Choroid plexus epithelial cell (primary cell): ENCODE measurements at regions not wholly inside any gene's neighbourhood (a gene's known extent, or its start where the extent isn't known, plus 50 kb on each side); places are given as distances from the start of the nearest gene placed in this dataset.

ENCODE experiments used
- DNase-seq: peaks from one replicate; pipeline ENCODE4 v3.0.0-alpha.2; 2010; ENCODE audit warnings: low read depth
- H3K4me3 ChIP-seq: 2 replicates; pipeline ENCODE4 v1.5.1; 2011; ENCODE audit warnings: low read depth, mild to moderate bottlenecking, control low read depth, low read length, moderate library complexity
- CTCF ChIP-seq: conservative IDR thresholded peaks from 2 replicates; pipeline ENCODE4 v1.5.1; 2011; ENCODE audit warnings: low read depth, mild to moderate bottlenecking, control low read depth, inconsistent platforms, low read length, moderate library complexity

- TF ChIP-seq CTCF = no peak
- no peak for DNase-seq
- no peak overlapping the region for H3K4me3 ChIP-seq
These were observed 50.7 kb upstream of the DIAPH3 start for GRCh38 chr13:60214213-60215055.

GRCh38 chr13:60220072-60220471, 56.3 kb upstream of the DIAPH3 start:
- DNase-seq = no peak
- TF ChIP-seq CTCF = no peak
- H3K4me3 ChIP-seq = no peak overlapping the region

- TF ChIP-seq CTCF = no peak
- no peak for DNase-seq
- H3K4me3 ChIP-seq = no peak overlapping the region
These were observed 57.9 kb upstream of the DIAPH3 start for GRCh38 chr13:60221581-60221980.

- peak; percentile 68 for DNase-seq
- no peak overlapping the region for H3K4me3 ChIP-seq
- TF ChIP-seq CTCF = peak; percentile 71
These were observed 62.8 kb upstream of the DIAPH3 start for GRCh38 chr13:60226507-60226906.

GRCh38 chr13:60227158-60227557, 63.4 kb upstream of the DIAPH3 start:
- no peak for DNase-seq
- no peak overlapping the region for H3K4me3 ChIP-seq
- no peak for TF ChIP-seq CTCF

- no peak for DNase-seq
These were observed 66.1 kb upstream of the DIAPH3 start for GRCh38 chr13:60229708-60230272.

More at GRCh38 chr13:60229708-60230272, 66.1 kb upstream of the DIAPH3 start:
- TF ChIP-seq CTCF = no peak
- H3K4me3 ChIP-seq = no peak overlapping the region
